ENCODE measurements at regions not wholly inside any gene's neighbourhood (a gene's known extent, or its start where the extent isn't known, plus 50 kb on each side); places are given as distances from the start of the nearest gene placed in this dataset.

DNA sequence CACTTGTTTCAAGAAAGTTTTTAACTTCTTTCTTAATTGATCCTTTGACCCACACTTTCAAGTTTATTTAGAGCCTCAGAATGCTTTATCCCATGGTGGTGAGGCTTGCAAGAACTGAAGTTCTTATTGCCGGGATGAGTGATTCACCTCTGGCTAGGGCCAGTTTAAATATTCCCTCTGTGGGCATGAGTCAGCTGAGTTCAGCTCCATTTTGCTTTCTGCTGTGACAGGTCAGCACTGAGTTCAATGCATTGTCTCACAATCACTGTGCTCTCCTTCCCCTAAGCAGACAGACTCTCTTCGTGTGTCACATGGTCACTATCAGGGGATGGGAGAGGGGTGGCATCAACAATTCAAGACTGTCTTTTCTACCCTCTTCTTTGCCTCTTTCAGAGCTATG is 514.6 kb upstream of the FBXO33 start:
- TF ChIP-seq, protein P1, sequence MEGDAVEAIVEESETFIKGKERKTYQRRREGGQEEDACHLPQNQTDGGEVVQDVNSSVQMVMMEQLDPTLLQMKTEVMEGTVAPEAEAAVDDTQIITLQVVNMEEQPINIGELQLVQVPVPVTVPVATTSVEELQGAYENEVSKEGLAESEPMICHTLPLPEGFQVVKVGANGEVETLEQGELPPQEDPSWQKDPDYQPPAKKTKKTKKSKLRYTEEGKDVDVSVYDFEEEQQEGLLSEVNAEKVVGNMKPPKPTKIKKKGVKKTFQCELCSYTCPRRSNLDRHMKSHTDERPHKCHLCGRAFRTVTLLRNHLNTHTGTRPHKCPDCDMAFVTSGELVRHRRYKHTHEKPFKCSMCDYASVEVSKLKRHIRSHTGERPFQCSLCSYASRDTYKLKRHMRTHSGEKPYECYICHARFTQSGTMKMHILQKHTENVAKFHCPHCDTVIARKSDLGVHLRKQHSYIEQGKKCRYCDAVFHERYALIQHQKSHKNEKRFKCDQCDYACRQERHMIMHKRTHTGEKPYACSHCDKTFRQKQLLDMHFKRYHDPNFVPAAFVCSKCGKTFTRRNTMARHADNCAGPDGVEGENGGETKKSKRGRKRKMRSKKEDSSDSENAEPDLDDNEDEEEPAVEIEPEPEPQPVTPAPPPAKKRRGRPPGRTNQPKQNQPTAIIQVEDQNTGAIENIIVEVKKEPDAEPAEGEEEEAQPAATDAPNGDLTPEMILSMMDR (conservative IDR thresholded peaks at IDR 0.05), result no peak
- H3K27ac ChIP-seq, result no peak overlapping the region

DNA sequence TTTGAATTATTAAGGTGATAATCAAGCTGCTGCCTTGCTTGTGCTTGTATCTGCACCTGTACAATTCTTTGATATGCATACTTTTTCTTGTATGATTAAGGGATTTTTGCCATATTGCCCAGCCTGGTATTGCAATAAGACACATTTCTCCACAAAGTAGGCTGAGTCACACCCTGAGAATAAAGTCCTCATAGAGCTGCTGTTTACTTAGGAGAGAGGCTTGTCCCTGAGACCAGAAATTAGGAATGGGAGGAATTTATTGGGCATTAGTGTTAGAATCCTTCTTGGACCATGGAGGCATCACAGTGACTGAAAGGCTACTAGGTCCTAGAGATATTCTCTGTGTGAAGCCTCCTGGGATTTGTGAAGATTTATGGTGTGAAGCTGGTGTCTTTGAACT is 506.8 kb upstream of the FBXO33 start:
- TF ChIP-seq, protein P1 (conservative IDR thresholded peaks at IDR 0.05), result no peak
- H3K27ac ChIP-seq, result no peak overlapping the region

DNA sequence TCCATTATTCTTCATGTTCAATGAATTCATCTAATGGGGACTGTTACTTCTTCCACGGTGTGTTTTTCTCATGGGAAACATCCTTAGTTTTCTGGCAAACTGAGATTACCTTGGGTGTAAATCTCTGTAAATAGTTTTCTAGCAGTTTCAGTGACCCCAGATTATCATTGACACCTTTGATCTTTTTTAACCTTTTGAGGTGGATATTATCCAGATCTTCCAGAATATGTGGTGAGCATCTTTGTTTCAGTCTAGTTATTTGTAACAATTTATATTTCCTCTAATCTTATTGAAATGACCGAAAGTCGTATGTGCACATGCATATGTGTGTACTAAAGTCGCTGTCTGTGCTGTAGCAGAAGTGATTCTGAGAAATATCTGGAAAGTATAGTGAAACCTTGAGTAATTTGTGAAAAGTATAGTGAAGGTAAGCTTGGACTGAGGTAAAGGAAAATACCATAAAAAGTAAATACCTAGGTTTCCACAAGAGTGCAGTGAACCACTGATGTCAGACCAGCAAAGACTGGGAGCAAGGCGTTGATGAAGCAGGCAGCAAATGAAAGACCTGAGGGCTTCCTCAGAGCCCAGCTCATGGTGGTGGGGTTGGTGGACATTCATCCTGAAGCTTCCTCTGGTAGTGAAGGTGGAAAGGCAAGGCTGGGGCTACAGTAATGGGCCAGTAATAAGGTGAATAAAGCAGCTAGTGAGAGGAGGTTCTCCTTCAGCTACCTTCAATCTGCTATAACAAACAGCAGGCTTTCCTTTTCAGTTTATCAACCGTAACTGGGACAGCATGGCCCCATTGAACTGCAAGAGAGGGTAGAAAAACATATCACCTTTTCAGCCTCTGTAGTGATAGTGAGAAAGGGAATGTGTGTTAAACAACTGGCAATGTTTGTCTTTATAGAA is 480.2 kb upstream of the FBXO33 start:
- TF ChIP-seq, protein P1 (conservative IDR thresholded peaks at IDR 0.05), result no peak
- no peak overlapping the region for H3K27ac ChIP-seq

DNA sequence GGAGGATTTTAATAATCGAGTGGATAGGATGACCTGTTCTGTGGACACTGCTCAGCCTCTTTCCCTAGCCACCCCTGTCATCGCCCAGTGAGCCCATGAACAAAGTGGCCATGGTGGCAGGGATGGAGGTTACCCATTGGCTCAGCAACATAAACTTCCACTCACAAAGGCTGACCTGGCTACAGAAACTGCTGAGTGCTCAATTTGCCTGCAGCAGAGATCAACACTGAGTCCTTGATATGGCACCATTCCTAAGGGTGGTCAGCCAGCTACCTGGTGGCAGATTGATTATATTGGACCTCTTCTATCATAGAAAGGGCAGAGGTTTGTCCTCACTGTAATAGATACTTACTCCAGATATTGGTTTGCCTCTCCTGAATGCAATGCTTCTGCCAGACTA is 465.4 kb upstream of the FBXO33 start:
- no peak overlapping the region for H3K27ac ChIP-seq
- TF ChIP-seq, protein P1 (conservative IDR thresholded peaks at IDR 0.05), result no peak

DNA sequence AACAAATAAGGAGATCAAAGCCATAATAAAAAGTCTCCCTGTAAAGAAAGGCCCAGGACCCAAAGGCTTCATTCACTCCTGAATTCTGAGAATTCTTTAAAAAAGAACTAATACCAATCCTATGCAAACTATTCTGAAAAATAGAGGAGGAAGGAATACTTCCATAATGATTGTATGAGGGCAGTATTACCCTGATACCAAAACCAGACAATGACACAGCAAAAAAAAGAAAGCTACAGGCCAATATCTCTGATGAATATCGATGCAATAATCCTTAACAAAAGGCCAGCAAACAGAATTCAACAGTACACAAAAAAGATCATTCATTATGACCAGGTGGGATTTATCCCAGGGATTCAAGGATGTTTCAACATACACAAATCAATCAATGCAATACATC is 457.8 kb upstream of the FBXO33 start:
- no peak overlapping the region for H3K27ac ChIP-seq
- TF ChIP-seq, protein P1 (conservative IDR thresholded peaks at IDR 0.05), result no peak

DNA sequence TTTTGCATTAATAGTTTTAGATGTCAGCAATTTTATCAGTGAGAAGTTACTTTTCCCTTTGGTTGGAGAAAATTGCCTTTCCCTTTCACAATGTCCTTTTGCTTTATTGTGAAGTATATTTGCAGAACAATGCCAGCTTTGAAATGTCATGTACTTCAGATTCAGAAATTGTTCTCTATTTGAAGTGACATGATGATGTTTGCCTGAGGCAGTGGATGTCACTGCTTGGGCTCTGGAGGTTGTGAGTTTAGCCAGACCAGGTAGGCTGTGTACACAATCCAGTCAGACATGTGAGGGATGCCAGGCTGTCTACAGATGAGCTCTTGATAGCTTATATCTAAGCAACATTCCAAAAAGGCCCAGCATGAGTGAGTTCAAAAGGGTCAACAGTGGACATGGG is 451.9 kb upstream of the FBXO33 start:
- TF ChIP-seq, protein P1 (conservative IDR thresholded peaks at IDR 0.05), result no peak
- H3K27ac ChIP-seq, result no peak overlapping the region

DNA sequence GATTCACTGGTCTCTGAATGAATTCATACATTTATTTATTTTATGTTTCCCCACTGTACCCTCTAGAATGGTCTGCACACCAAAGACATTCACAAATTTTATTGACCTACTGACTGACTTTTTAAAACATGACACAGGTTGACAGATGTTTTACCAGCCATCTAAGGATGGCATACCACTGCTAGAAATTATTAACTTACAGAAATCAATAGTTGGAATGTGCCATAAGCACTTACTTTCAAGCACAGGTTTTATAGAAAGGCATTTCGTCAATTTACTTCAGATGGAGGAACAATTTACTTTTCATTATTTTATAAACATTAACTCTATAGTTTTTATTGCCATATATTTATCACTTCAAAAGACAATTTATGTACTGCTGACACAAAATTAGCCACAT is 448.7 kb upstream of the FBXO33 start:
- no peak overlapping the region for H3K27ac ChIP-seq
- TF ChIP-seq, protein P1 (conservative IDR thresholded peaks at IDR 0.05), result no peak

Measured in VCaP (cell line).